Fibroblast of the aortic adventitia (primary cell): ENCODE measurements at regions not wholly inside any gene's neighbourhood (a gene's known extent, or its start where the extent isn't known, plus 50 kb on each side); places are given as distances from the start of the nearest gene placed in this dataset.
A peak's percentile ranks its signal among the peaks of the same experiment; 100 is the strongest.

Experiments used
- DNase-seq: peaks from one replicate; pipeline ENCODE4 v3.0.0-alpha.2; 2010; ENCODE audit warnings: low read depth
- H3K4me3 ChIP-seq: 2 replicates; pipeline ENCODE4 v1.5.1; 2011; ENCODE audit warnings: low read depth, mild to moderate bottlenecking, control low read depth, low read length, moderate library complexity
- CTCF ChIP-seq: IDR thresholded peaks from 2 replicates; pipeline ENCODE4 v1.5.1; 2011; ENCODE audit warnings: mild to moderate bottlenecking, low read length, control low read depth, inconsistent platforms; ENCODE audit not compliant: insufficient read depth

DNA sequence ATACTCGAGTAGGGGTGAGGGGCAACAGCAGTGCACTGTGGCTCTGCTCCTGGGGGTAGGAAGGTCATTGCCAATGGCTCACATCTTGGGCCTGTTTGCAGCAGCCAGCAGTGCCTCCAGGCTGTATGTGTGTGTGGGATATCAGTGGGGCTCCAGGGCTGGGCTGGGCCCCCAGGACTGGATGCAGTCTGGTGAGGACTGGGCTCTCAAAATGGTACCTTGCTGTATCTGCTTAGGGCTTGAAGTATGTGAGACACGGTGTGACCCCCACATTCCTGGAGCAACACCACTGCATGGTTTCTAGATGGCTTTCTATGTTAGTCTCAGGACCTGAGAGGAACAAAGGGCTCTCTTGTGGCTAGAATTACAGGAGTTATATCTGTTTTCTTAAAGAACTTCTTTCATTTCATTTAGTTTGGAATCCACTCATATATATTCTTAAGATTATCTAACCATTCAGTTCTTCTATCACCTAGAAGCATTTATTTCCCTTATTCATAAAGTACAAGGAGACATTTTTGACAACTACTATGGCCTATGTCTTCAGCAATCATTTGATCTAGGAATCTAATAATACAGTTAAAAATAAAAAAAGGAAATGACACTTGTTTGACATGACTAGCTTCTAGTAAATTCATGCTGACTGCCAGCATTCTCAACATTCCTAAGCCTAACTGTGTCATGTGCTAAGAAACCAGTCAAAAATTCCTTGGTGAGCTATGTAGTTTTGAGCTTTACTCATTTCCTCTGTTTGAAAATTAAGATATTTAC is 443.2 kb upstream of the SEMA3A start:
- no peak overlapping the region for H3K4me3 ChIP-seq
- no peak for TF ChIP-seq CTCF
- peak; percentile 92 for DNase-seq

DNA sequence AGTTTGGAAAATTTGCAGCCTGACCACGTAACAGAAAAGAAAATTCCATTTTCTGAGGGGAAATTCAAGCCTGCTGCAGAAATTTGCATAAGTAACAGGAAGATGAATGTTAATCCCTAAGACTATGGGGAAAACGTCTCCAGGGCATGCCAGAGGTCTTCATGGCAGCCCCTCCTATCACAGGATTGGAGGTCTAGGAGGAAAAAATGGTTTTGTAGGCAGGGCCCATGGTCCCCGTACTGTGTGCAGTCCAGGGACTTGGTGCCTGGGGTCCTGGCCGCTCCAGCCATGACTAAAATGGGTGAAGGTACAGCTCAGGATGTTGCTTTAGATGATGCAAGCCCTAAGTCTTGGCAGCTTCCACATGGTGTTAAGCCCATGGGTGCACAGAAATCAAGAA is 437.3 kb upstream of the SEMA3A start:
- no peak for TF ChIP-seq CTCF
- no peak for DNase-seq
- H3K4me3 ChIP-seq, result no peak overlapping the region

GRCh38 chr7:84629640-84630318 is 435.2 kb upstream of the SEMA3A start:
- DNase-seq, result no peak
- no peak for TF ChIP-seq CTCF
- H3K4me3 ChIP-seq, result no peak overlapping the region

- TF ChIP-seq CTCF, result no peak
- H3K4me3 ChIP-seq, result no peak overlapping the region
- DNase-seq, result no peak
Observed at GRCh38 chr7:84629216-84629615, 434.6 kb upstream of the SEMA3A start.

DNA sequence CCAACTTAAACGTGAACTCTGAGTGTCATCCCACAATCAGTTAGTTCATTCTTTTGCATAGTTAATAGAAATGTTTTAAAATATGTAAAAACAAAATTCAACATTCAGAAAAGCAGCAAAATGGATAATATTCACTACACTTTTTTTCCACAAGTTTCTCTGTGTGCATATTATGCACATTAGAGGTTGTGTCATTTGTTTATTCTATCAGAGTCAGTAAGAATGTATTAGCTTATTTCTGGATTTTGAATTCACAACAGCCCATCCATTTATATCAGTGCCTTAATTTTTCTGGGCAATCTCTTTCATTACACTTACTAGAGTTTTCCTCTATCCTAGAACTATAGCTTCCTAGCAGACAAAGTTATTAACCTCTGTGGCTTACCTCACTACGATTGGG is 432.7 kb upstream of the SEMA3A start:
- H3K4me3 ChIP-seq, result no peak overlapping the region
- no peak for DNase-seq
- TF ChIP-seq CTCF, result no peak

- DNase-seq, result no peak
- TF ChIP-seq CTCF, result no peak
Observed at GRCh38 chr7:84624927-84625326, 430.3 kb upstream of the SEMA3A start.

More at GRCh38 chr7:84624927-84625326, 430.3 kb upstream of the SEMA3A start:
- no peak overlapping the region for H3K4me3 ChIP-seq
